IMR-90 (cell line): ENCODE measurements at regions not wholly inside any gene's neighbourhood (a gene's known extent, or its start where the extent isn't known, plus 50 kb on each side); places are given as distances from the start of the nearest gene placed in this dataset.

Source experiments
- ATAC-seq: fragments of 200-7000 bp; cut with Tn5 transposase; 2 replicates; pipeline ENCODE4 v1.9.1; 2020; ENCODE audit warnings: low read depth, mild to moderate bottlenecking, moderate library complexity
- BruUV-seq: library from RNA; stranded (reverse); fragments of 400-500 nt; replicated peaks from 2 replicates; lab custom pipeline; 2021; lab: Mats Ljungman, UMichigan
- CTCF ChIA-PET: fragments of 300-600 bp; formaldehyde crosslinking; extraction: SDS; loops from one replicate; lab custom pipeline; 2021; ENCODE audit warnings: antibody characterized with exemption; lab: Yijun Ruan, JAX
- POLR2A ChIA-PET: fragments of 300-600 bp; sonication (Branson Sonifier 250); formaldehyde crosslinking; loops from one replicate; lab custom pipeline; 2022; ENCODE audit warnings: antibody characterized with exemption; ENCODE audit not compliant: unreplicated experiment; lab: Charles Lee
- DNase-seq: peaks from one replicate; pipeline ENCODE4 v3.0.0; 2013
- H2AFZ ChIP-seq: replicated peaks from 2 replicates; pipeline ENCODE3; 2013; ENCODE audit warnings: low read length, mild to moderate bottlenecking; ENCODE audit not compliant: poor library complexity
- H2AK5ac ChIP-seq: 2 replicates; pipeline ENCODE4 v1.6.1; 2013; ENCODE audit warnings: low read depth, low read length, inconsistent platforms
- H2AK9ac ChIP-seq: replicated peaks from 2 replicates; pipeline ENCODE3; 2013; ENCODE audit warnings: mild to moderate bottlenecking, low read depth, low read length, moderate library complexity; ENCODE audit not compliant: poor library complexity
- H2BK120ac ChIP-seq: 2 replicates; pipeline ENCODE4 v1.6.1; 2013; ENCODE audit warnings: low read depth, low read length, inconsistent platforms
- H2BK15ac ChIP-seq: 3 replicates; pipeline ENCODE4 v1.6.1; 2013; ENCODE audit warnings: low read depth, low read length, inconsistent platforms
- H2BK20ac ChIP-seq: 2 replicates; pipeline ENCODE4 v1.6.1; 2013; ENCODE audit warnings: low read depth, mild to moderate bottlenecking, inconsistent platforms, low read length, moderate library complexity
- H2BK5ac ChIP-seq: 2 replicates; pipeline ENCODE4 v1.6.1; 2013; ENCODE audit warnings: mild to moderate bottlenecking, low read depth, low read length, inconsistent platforms; ENCODE audit not compliant: poor library complexity, severe bottlenecking
- H3K14ac ChIP-seq: replicated peaks from 2 replicates; pipeline ENCODE4 v1.6.1; 2013; ENCODE audit warnings: low read depth, low read length, inconsistent platforms
- H3K18ac ChIP-seq: 2 replicates; pipeline ENCODE4 v1.6.1; 2013; ENCODE audit warnings: low read depth, low read length, control low read depth
- H3K23ac ChIP-seq: 2 replicates; pipeline ENCODE4 v1.6.1; 2013; ENCODE audit warnings: low read depth, low read length, inconsistent platforms
- H3K27ac ChIP-seq: 2 replicates; pipeline ENCODE4 v1.5.1; 2013; ENCODE audit warnings: mild to moderate bottlenecking, control low read depth, low read length; ENCODE audit not compliant: insufficient read depth
- H3K27me3 ChIP-seq: 2 replicates; pipeline ENCODE4 v1.6.1; 2013; ENCODE audit warnings: low read length; ENCODE audit not compliant: control insufficient read depth, insufficient read depth
- H3K36me3 ChIP-seq: 2 replicates; pipeline ENCODE4 v1.6.1; 2013; ENCODE audit warnings: low read length, mixed read lengths; ENCODE audit not compliant: control insufficient read depth, insufficient read depth
- H3K4ac ChIP-seq: 2 replicates; pipeline ENCODE4 v1.6.1; 2013; ENCODE audit warnings: low read depth, low read length, inconsistent platforms
- H3K4me1 ChIP-seq: 2 replicates; pipeline ENCODE4 v1.6.1; 2013; ENCODE audit warnings: low read length, mixed read lengths; ENCODE audit not compliant: control insufficient read depth, insufficient read depth
- H3K4me2 ChIP-seq: 2 replicates; pipeline ENCODE4 v1.6.1; 2013; ENCODE audit warnings: low read depth, mild to moderate bottlenecking, control low read depth, low read length, moderate library complexity
- H3K4me3 ChIP-seq: 2 replicates; pipeline ENCODE4 v1.5.1; 2013; ENCODE audit warnings: low read depth, mild to moderate bottlenecking, control low read depth, low read length, moderate library complexity; ENCODE audit not compliant: insufficient read depth
- H3K56ac ChIP-seq: 2 replicates; pipeline ENCODE4 v1.6.1; 2013; ENCODE audit warnings: low read length, inconsistent platforms; ENCODE audit not compliant: insufficient read depth; ENCODE audit errors: extremely low read depth
- H3K79me1 ChIP-seq, 2 experiments: 2 replicates each; pipeline ENCODE4 v1.6.1; 2013; ENCODE audit warnings: low read length in 2 of 2, inconsistent platforms in 1 of 2, low read depth in 1 of 2
- H3K9ac ChIP-seq: 2 replicates; pipeline ENCODE4 v1.6.1; 2013; ENCODE audit warnings: low read depth, low read length, control low read depth
- H3K9me1 ChIP-seq: 2 replicates; pipeline ENCODE4 v1.6.1; 2013; ENCODE audit warnings: low read length, inconsistent platforms; ENCODE audit not compliant: insufficient read depth
- H3K9me3 ChIP-seq: 2 replicates; pipeline ENCODE4 v1.6.1; 2013; ENCODE audit warnings: low read length; ENCODE audit not compliant: control insufficient read depth, insufficient read depth
- H4K20me1 ChIP-seq: 2 replicates; pipeline ENCODE4 v1.6.1; 2013; ENCODE audit warnings: low read length, inconsistent platforms; ENCODE audit not compliant: insufficient read depth
- H4K5ac ChIP-seq: 2 replicates; pipeline ENCODE4 v1.6.1; 2013; ENCODE audit warnings: mild to moderate bottlenecking, low read depth, low read length, control low read depth
- H4K8ac ChIP-seq, 2 experiments: 2 replicates each; pipeline ENCODE4 v1.6.1; 2013; ENCODE audit warnings: low read depth in 2 of 2, low read length in 2 of 2, control low read depth in 1 of 2, inconsistent platforms in 1 of 2
- H4K91ac ChIP-seq: 2 replicates; pipeline ENCODE4 v1.6.1; 2013; ENCODE audit warnings: low read depth, low read length, inconsistent platforms; ENCODE audit not compliant: insufficient read depth
- BHLHE40 ChIP-seq: fragments of 150-350 bp; IDR thresholded peaks from 2 replicates; pipeline ENCODE4 v1.6.1; 2016; ENCODE audit warnings: mild to moderate bottlenecking, low read depth, low read length
- CEBPB ChIP-seq: IDR thresholded peaks from 2 replicates; pipeline ENCODE4 v1.6.1; 2012; ENCODE audit warnings: low read depth, low read length, improper control_type of control experiment
- CHD1 ChIP-seq: IDR thresholded peaks from 2 replicates; pipeline ENCODE4 v1.6.1; 2012; ENCODE audit warnings: low read depth, low read length, improper control_type of control experiment
- FOS ChIP-seq: fragments of 150-350 bp; IDR thresholded peaks from 2 replicates; pipeline ENCODE4 v1.6.1; 2016; ENCODE audit warnings: low read depth, low read length
- MAFK ChIP-seq: IDR thresholded peaks from 2 replicates; pipeline ENCODE4 v1.6.1; 2012; ENCODE audit warnings: low read depth, low read length, improper control_type of control experiment
- MAZ ChIP-seq: IDR thresholded peaks from 2 replicates; pipeline ENCODE4 v1.6.1; 2012; ENCODE audit warnings: low read depth, mild to moderate bottlenecking, low read length, improper control_type of control experiment, moderate library complexity, borderline replicate concordance
- MXI1 ChIP-seq: IDR thresholded peaks from 2 replicates; pipeline ENCODE4 v1.6.1; 2012; ENCODE audit warnings: low read depth, mild to moderate bottlenecking, low read length, moderate library complexity, borderline replicate concordance
- NFE2L2 ChIP-seq: fragments of 150-350 bp; IDR thresholded peaks from 2 replicates; pipeline ENCODE4 v1.6.1; 2016; ENCODE audit warnings: low read depth, mild to moderate bottlenecking, low read length
- POLR2A ChIP-seq: IDR thresholded peaks from 2 replicates; pipeline ENCODE4 v1.6.1; 2012; ENCODE audit warnings: mild to moderate bottlenecking, low read depth, low read length
- RAD21 ChIP-seq: IDR thresholded peaks from 2 replicates; pipeline ENCODE4 v1.6.1; 2012; ENCODE audit warnings: low read length, improper control_type of control experiment
- RCOR1 ChIP-seq: IDR thresholded peaks from 2 replicates; pipeline ENCODE4 v1.6.1; 2012; ENCODE audit warnings: mild to moderate bottlenecking, low read length, improper control_type of control experiment; ENCODE audit not compliant: insufficient replicate concordance
- RFX5 ChIP-seq: IDR thresholded peaks from 2 replicates; pipeline ENCODE4 v1.8.0; 2012; ENCODE audit warnings: low read depth, mild to moderate bottlenecking, low read length, moderate library complexity
- SMC3 ChIP-seq: fragments of 150-350 bp; IDR thresholded peaks from 2 replicates; pipeline ENCODE4 v1.6.1; 2016; ENCODE audit warnings: low read depth, mild to moderate bottlenecking, antibody characterized with exemption, low read length, moderate library complexity
- USF2 ChIP-seq: fragments of 150-350 bp; IDR thresholded peaks from 2 replicates; pipeline ENCODE4 v1.6.1; 2017; ENCODE audit warnings: mild to moderate bottlenecking, antibody characterized with exemption, low read length, low read depth
- WGBS, 2 experiments: methylation state at CpG; one replicate each; pipeline versions ENCODE4 v1.1.5 to v1.1.7; 2013; ENCODE audit warnings: missing lambda C conversion rate in 2 of 2; ENCODE audit not compliant: insufficient read length in 1 of 2; ENCODE audit errors: extremely low coverage in 2 of 2; 5-methylcytosine and 5-hydroxymethylcytosine counted together
- dilution Hi-C: fragments of 300-500 bp; cut with HindIII; formaldehyde crosslinking; loops from one replicate; pipeline ENCODE4 v1.14.3; 2018; ENCODE audit warnings: low sequenced_read_pairs; ENCODE audit not compliant: unreplicated experiment
- in situ Hi-C: fragments of 300-500 bp; cut with MboI; formaldehyde crosslinking; loops from 3 replicates; pipeline ENCODE4 v1.14.3; 2019; ENCODE audit warnings: low sequenced_read_pairs, inconsistent platforms, mixed read lengths
- intact Hi-C: fragments of 100-400 bp; cut with micrococcal nuclease; formaldehyde crosslinking; loops from 2 replicates; pipeline ENCODE4 v1.10.0; 2022
- TF ChIP-seq, protein P1 (sequence below): conservative IDR thresholded peaks from 2 replicates; pipeline ENCODE4 v1.5.1; 2012; ENCODE audit warnings: mild to moderate bottlenecking, low read depth, low read length, improper control_type of control experiment

GRCh38 chr1:119191325-119191724 lies 50.9 kb upstream of the WARS2 start:
- no TSS peak for BruUV-seq
- TF ChIP-seq SMC3 (no peak), RAD21 (no peak), CEBPB (no peak), RCOR1 (no peak), RFX5 (no peak), CHD1 (no peak), MXI1 (no peak), FOS (no peak), NFE2L2 (no peak), BHLHE40 (no peak), POLR2A (no peak), MAZ (no peak), MAFK (no peak), USF2 (no peak)
- TF ChIP-seq, protein P1, sequence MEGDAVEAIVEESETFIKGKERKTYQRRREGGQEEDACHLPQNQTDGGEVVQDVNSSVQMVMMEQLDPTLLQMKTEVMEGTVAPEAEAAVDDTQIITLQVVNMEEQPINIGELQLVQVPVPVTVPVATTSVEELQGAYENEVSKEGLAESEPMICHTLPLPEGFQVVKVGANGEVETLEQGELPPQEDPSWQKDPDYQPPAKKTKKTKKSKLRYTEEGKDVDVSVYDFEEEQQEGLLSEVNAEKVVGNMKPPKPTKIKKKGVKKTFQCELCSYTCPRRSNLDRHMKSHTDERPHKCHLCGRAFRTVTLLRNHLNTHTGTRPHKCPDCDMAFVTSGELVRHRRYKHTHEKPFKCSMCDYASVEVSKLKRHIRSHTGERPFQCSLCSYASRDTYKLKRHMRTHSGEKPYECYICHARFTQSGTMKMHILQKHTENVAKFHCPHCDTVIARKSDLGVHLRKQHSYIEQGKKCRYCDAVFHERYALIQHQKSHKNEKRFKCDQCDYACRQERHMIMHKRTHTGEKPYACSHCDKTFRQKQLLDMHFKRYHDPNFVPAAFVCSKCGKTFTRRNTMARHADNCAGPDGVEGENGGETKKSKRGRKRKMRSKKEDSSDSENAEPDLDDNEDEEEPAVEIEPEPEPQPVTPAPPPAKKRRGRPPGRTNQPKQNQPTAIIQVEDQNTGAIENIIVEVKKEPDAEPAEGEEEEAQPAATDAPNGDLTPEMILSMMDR: no peak
- intact Hi-C loops: no loop called here

More at GRCh38 chr1:119191325-119191724, 50.9 kb upstream of the WARS2 start:
- POLR2A ChIA-PET: no interaction called here
- Histone ChIP-seq H3K56ac (no peak overlapping the region), H3K4me2 (no peak overlapping the region), H3K4ac (no peak overlapping the region), H4K5ac (no peak overlapping the region), H2BK15ac (no peak overlapping the region), H3K9ac (no peak overlapping the region), H2BK5ac (no peak overlapping the region), H2BK20ac (no peak overlapping the region), H3K4me3 (no peak overlapping the region), H2AFZ (no peak overlapping the region), H3K79me1 (no peaks in the 10 kb centered on the region), H3K36me3 (no peaks in the 10 kb centered on the region), H3K27me3 (no peaks in the 10 kb centered on the region), H2AK9ac (no peak overlapping the region), H4K20me1 (no peaks in the 10 kb centered on the region), H2BK120ac (no peak overlapping the region), H3K9me1 (peaks cover 3% of the 10 kb centered on the region; the same call in 1 of the 2 replicates), H4K91ac (no peak overlapping the region), H3K9me3 (no peaks in the 10 kb centered on the region), H2AK5ac (no peak overlapping the region), H3K4me1 (no peaks in the 10 kb centered on the region), H3K27ac (no peak overlapping the region), H3K18ac (no peak overlapping the region), H3K14ac (no peak overlapping the region), H4K8ac (no peak overlapping the region), H3K23ac (no peak overlapping the region)
- DNase-seq: no peak
- no CpG with 5 or more reads among the region's 3 CpGs for WGBS, 2 experiments
- no peak for ATAC-seq
- in situ Hi-C loops: no loop called here
- dilution Hi-C loops: no loop called here
- CTCF ChIA-PET: no interaction called here
